AG10803 (cell line): ENCODE measurements at regions not wholly inside any gene's neighbourhood (a gene's known extent, or its start where the extent isn't known, plus 50 kb on each side); places are given as distances from the start of the nearest gene placed in this dataset.
"Not testable (repeated sequence)": the region's sequence is repeated elsewhere in the genome, so short reads cannot be mapped to it uniquely, and the experiment has no call there.

Source experiments
- DNase-seq: peaks from one replicate; pipeline ENCODE4 v3.0.0; 2010; ENCODE audit warnings: low read depth
- H3K4me3 ChIP-seq: 2 replicates; pipeline ENCODE4 v1.5.1; 2011; ENCODE audit warnings: mild to moderate bottlenecking, low read length, control low read depth
- CTCF ChIP-seq: conservative IDR thresholded peaks from 2 replicates; pipeline ENCODE4 v1.5.1; 2011; ENCODE audit warnings: mild to moderate bottlenecking, low read length, control low read depth, inconsistent platforms

- DNase-seq = peak; percentile 52
- TF ChIP-seq CTCF = no peak
These were observed 87.3 kb upstream of the PCSK5 start for GRCh38 chr9:75803130-75803529.

GRCh38 chr9:75810063-75810462, 80.4 kb upstream of the PCSK5 start:
- DNase-seq = no peak
- H3K4me3 ChIP-seq = no peak overlapping the region

More at GRCh38 chr9:75803130-75803529, 87.3 kb upstream of the PCSK5 start:
- no peak overlapping the region for H3K4me3 ChIP-seq

GRCh38 chr9:75811692-75812091, 78.8 kb upstream of the PCSK5 start:
- no peak for TF ChIP-seq CTCF
- DNase-seq = no peak
- H3K4me3 ChIP-seq = no peak overlapping the region

More at GRCh38 chr9:75810063-75810462, 80.4 kb upstream of the PCSK5 start:
- no peak for TF ChIP-seq CTCF

GRCh38 chr9:75812141-75812540, 78.3 kb upstream of the PCSK5 start:
- H3K4me3 ChIP-seq = no peak overlapping the region
- no peak for DNase-seq
- no peak for TF ChIP-seq CTCF

GRCh38 chr9:75814667-75815066, 75.8 kb upstream of the PCSK5 start:
- DNase-seq = no peak
- TF ChIP-seq CTCF = no peak
- H3K4me3 ChIP-seq = no peak overlapping the region

- not testable (repeated sequence) for DNase-seq, H3K4me3 ChIP-seq
These were observed 69.9 kb upstream of the PCSK5 start for GRCh38 chr9:75820471-75821115.

GRCh38 chr9:75823151-75823550, 67.3 kb upstream of the PCSK5 start:
- DNase-seq = no peak
- H3K4me3 ChIP-seq = no peak overlapping the region
- TF ChIP-seq CTCF = no peak
